ENCODE measurements at regions not wholly inside any gene's neighbourhood (a gene's known extent, or its start where the extent isn't known, plus 50 kb on each side); places are given as distances from the start of the nearest gene placed in this dataset.
"Not testable (repeated sequence)": the region's sequence is repeated elsewhere in the genome, so short reads cannot be mapped to it uniquely, and the experiment has no call there.

GRCh38 chr1:143326662-143327061, 645.1 kb downstream of the FAM72C start:
- H3K9me3 Mint-ChIP-seq; H3K27ac Mint-ChIP-seq; ATAC-seq; H3K4me3 Mint-ChIP-seq; H3K36me3 Mint-ChIP-seq; H3K27me3 Mint-ChIP-seq; H3K4me1 Mint-ChIP-seq (ENCODE audit: low read depth in 2 of 2): not testable (repeated sequence)
- DNase-seq (ENCODE audit: low spot score), result peak; percentile 28

DNA sequence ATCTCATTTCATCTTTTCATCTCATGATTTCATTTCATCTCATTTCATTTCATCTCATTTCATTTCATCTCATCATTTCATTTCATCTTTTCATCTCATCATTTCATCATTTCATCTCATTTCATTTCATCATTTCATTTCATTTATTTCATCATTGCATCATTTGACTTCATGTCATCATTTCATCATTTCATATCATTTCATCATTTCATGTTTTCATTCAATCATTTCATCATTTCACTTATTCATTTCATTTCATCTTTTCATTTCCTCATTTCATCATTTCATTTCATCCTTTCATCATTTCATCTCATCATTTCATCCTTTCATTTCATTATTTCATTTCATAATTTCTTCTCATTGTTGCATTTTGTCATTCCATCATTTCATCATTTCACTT, 660.6 kb downstream of the FAM72C start:
- Mint-ChIP-seq H3K9me3 (peaks cover 12% of the 10 kb centered on the region), H3K27ac (peak overlapping the region in 1 of 2 donors; percentile 6), H3K36me3 (peaks cover 33% of the 10 kb centered on the region), H3K27me3 (peaks cover 5 to 32% of the 10 kb centered on the region in 2 donors)
- not testable (repeated sequence) for H3K4me3 Mint-ChIP-seq; ATAC-seq; DNase-seq (ENCODE audit: low spot score); H3K4me1 Mint-ChIP-seq (ENCODE audit: low read depth in 2 of 2)

Measured in natural killer cell treated with Interleukin-12 subunit alpha and Interleukin-12 subunit beta and Interleukin-15 and Interleukin-18, amount 100 ng/mL, for 72 hours (primary cell).